D721Med (cell line): ENCODE measurements at regions not wholly inside any gene's neighbourhood (a gene's known extent, or its start where the extent isn't known, plus 50 kb on each side); places are given as distances from the start of the nearest gene placed in this dataset.

ENCODE experiments used
- DNase-seq: peaks from one replicate; pipeline ENCODE4 v3.0.0; 2011; ENCODE audit warnings: low spot score; ENCODE audit not compliant: insufficient read length
- FAIRE-seq: peaks from 2 replicates; lab custom pipeline; 2011; peaks lifted over from hg19 to GRCh38; lab: Jason Lieb, UNC
- CTCF ChIP-seq: IDR thresholded peaks from 2 replicates; pipeline ENCODE4 v1.5.1; 2012; ENCODE audit warnings: mild to moderate bottlenecking, control low read depth; ENCODE audit not compliant: insufficient read depth; ENCODE audit errors: missing control alignments

GRCh38 chr11:133593036-133593435 lies 60.7 kb upstream of the OPCML start:
- DNase-seq = no peak
- FAIRE-seq = no peak
- no peak for TF ChIP-seq CTCF

GRCh38 chr11:133586903-133587517 lies 54.7 kb upstream of the OPCML start:
- no peak for FAIRE-seq
- no peak for DNase-seq
- no peak for TF ChIP-seq CTCF

GRCh38 chr11:133582750-133583149 lies 50.4 kb upstream of the OPCML start:
- no peak for TF ChIP-seq CTCF
- no peak for DNase-seq
- no peak for FAIRE-seq

GRCh38 chr11:133582326-133582725 lies 50.0 kb upstream of the OPCML start:
- TF ChIP-seq CTCF = no peak
- FAIRE-seq (no peak), DNase-seq (no peak)
